AG08396 (cell line): ENCODE measurements at regions not wholly inside any gene's neighbourhood (a gene's known extent, or its start where the extent isn't known, plus 50 kb on each side); places are given as distances from the start of the nearest gene placed in this dataset.

Source experiments
- DNase-seq: peaks from one replicate; pipeline ENCODE4 v3.0.0; 2012; ENCODE audit warnings: low spot score, mixed read lengths

DNA sequence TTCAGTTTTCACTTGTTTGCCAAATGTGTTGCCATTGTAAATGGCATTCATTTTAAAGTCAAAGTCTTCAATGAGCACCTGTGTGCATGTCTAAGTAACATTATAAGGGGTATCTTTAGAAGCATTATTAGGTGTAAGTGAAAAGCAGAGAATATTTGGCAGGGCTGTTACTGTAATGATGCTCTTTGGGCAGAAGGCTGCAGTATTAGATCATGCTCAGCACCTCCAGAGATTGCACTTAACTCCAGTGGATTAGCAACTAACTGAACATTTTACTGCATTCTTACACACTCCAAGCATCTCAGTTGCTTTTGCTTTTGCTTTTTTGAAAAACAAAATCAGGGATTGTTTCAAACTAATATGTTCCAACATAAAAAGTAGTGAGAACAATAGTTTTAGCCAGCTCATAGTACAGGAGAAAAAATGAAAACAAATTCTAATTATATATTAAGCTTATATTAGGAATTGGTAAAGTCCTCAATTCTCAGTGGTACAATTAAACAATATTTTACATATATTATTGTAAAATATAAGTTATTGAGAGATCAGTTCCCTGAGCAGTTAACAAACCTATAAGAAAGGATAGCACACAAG lies 1740.9 kb upstream of the CDH9 start:
- DNase-seq: no peak

DNA sequence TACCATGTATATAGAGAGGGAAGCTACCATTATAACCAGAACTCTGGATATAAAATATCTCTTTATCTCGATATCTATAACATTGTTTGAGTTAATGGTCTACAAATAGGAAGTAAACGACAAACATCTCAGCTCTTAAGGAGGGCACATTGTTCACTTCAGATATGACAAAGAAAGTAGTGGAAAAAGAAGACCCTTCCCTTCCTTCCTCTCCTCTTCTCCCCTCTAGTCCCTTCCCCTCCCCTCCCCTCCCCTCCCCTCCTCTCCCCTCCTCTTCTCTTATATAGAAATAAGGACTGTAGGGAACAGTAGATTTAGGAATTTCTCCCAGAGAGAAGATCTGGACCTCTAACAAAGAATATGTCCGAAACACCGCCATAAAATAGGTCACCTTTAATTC lies 1731.9 kb upstream of the CDH9 start:
- no peak for DNase-seq

DNA sequence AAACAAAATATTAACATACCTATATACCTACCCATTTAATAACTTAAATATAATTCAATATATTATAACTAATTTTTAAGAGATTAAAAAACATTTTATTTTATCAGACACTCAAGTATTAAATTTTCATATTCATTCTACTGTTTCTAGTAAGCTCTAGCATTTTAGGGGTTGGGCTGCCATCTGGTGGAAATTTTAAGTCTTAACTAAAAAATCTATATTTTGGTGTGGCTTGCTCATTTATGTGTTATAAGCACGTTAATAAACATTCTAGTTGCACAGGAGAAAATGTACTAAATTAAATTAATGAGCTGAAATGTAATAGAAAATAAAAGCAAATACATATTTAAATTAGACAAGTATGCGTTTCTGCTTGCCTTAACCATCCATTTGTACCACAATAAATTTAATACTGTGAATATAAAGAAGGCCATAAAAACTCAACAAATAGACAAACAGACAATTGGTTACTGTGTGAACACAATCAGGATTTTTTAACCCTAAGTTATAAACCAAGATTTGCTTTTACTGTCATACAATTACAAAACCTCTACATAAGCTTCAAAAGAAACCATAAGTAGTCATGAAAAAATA lies 1728.3 kb upstream of the CDH9 start:
- DNase-seq: no peak

DNA sequence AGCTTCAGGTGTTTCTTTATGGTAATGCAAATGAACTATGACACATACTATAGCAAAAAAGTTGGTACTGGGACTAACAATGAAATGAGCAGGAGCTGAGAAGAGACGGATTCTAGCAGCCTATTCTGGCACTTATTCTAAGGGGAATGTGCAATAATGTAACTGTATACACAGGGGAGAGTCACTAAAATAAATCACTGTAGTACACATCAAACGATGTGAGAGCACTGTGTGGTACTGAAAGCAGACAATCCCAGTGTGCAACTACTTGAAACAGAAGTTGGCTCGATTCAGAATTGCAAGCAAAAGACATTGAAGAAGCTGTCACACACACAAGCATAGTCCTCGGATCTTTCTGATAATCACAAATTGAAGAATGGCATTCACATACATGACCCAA lies 1713.0 kb upstream of the CDH9 start:
- no peak for DNase-seq

DNA sequence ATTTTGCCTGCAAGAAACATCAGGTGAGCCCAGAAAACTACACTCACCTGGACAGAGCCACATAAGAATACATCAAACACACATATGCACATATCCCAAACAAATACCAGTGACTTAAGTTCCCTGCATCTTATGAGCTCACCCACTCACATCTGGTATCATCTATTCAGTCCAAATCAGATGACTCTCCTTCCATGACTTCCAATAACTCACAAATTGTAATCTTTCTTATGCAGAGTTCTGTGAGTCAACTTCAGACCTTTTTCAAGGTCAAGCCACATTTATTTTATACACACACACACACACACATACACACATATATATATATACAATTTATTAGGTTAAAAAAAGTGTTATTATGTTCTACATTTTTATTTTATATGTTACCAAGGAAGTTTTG lies 1711.9 kb upstream of the CDH9 start:
- DNase-seq: no peak

DNA sequence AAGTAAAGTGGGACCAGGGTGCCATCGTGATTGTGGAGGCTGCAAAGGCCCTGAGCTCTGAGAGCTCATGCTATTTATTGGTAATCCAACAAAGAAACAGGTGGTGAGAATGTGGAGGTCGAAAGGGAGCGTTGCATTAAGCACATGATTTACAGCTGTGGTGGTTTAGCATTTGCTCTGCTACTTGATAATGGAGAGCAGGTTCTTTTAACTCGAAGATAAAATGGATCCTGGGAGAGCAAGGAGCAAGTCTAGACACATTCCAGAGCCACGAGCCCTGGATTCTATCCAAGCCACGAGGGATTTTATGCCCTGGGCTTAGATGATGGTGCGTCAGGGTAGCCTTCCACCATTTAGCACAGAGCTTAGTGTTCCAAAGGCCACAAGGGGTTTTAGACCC lies 1710.1 kb upstream of the CDH9 start:
- DNase-seq: no peak

DNA sequence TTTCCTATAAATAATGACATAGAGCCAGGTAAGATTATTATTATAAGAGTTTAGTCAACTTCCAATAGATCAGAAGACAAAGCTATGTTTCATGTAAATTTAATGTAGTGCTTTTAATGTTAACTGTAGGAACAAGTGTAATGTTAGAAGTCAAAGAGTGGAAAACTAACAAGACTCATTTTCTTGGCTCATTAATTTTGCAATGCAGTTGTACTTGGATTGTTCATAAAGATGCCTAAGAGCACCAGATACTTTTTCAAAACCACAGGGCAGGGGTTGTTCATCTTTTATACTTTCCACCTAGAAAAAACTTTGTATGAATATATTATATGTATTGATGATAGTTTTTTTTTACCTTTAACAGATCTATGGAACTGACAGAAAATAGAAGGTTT lies 1705.3 kb upstream of the CDH9 start:
- DNase-seq: no peak

DNA sequence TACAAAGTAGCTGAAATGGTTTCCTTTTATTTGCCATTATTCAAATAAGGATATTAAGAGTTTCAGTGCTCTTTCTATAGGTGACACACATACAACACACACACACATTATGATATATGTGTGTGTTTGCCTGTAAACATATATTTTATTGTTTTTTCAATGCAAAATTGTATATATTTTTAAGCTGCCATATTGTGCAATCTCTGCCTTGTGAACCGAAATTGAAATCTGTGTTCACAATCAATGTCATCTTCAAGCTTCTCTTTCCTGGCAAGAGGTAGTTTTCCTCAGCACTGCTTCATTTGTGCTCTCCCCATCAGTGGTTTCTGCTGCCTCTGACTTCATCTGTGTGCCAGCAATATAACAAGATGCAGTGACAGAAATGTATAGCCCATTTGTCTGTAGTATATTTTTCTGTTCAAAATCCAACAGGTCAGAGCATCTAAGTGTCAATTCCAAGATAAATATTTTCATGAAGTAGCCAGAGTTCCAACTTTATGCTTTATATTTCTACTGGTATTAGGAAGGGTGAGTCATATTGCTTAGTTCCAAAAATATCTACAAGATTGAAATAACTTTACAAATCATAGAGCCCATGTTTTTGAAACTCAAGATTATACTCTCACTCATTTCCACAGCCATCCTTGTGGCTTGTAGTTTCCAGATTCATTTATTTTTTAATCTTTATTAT lies 1704.8 kb upstream of the CDH9 start:
- no peak for DNase-seq

DNA sequence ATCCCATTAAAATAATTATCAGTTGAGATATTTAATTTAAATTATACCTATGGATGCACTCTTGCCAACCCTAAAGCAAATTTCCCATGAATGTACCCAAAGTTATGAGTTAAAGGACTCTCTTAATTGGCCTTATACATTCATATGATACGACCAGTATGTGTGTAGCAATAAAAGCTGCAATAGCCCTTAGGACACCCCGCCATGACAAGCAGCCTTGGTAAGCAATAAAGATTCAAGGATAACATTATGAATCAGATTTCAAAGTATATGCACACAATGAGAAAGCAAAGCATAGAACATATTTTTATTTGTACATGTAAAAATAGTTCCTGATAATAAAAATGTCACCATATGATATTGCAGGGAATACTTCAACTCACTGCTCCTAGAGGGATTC lies 1699.3 kb upstream of the CDH9 start:
- no peak for DNase-seq

DNA sequence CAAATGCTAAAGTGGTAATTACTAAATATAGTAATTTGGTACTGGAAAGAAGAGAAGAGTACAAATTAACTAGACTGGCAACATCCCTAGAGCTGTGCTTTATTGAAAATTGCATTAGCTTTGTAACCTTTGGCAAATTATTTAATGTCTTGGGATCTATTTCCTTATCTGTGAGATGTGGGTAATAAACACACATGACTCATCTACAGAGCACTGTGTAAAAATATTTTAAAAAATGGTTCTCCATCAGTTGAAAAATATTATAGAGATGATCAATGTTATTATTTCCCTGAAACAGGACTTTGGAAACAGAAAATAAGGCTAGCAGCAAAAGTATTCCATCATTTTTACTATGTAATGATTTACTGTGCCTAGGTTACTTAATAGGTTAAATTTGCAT lies 1698.8 kb upstream of the CDH9 start:
- no peak for DNase-seq

DNA sequence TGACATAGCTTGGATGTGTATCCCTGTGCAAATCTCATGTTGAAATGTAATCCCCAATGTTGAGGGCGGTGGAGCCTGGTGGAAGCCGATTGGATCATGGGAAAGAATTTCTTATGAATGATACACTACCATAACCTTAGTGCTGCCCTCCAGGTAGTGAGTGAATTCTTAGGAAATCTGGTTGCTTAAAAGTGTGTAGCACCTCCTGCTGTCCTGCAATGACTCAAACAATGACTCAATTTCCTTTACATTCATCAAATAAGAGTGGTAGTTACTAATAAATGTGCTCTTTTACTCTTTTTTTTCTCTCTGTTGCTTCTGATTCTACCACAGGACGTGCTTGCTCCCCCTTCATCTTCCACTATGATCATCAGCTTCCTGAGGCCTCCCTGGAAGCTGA lies 1696.0 kb upstream of the CDH9 start:
- no peak for DNase-seq

DNA sequence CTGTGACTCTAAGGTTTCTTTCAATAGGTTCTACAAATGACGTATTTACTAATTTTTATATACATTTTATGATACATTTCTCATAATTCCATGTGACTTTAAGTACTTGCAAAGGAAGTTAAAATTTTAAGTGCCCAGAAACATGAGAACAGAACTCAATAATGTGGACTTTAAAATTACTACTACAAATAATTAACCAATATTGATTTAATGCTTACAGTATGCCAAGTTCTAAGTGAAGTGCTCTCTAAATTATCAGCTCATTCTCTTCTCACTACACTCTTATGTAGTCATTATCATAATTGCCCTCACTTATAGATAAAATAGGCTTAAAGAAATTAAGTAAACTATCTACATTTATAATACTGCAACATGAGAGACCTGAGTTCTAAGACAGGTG lies 1690.7 kb upstream of the CDH9 start:
- no peak for DNase-seq

DNA sequence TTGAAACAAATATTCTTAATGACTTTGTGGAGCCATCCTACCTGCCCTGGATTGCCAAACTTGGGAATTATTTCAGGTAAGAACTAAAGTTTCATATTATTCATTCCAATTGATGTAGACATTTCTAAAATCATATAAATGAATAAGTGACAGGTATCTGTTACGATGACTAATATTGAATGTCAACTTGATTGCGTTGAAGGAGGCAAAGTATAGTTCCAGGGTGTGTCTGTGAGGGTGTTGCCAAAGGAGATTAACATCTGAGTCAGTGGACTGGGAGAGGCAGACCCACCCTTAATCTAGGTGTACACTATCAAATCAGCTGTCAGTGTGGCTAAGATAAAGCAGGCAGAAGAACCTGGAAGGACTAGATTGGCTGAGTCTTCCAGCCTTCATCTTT lies 1688.4 kb upstream of the CDH9 start:
- DNase-seq: no peak

DNA sequence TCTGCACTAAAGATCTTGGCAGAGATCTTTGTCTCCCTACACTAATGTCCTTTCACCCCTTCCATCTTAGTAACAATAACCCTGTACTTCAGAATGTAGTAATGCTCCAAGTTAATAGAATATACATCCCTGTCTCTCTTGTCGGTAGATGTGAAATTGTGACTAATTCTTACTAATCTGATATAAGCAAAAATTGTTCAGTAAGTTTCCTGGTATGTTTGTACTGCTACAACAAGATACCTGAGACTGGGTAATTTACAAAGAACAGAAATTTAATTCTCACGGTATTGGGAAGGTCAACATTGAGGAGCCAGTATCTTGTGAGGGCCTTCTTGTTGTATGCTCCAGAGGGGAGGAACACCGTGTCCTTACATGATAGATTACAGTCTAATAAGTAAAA lies 1686.6 kb upstream of the CDH9 start:
- DNase-seq: no peak

DNA sequence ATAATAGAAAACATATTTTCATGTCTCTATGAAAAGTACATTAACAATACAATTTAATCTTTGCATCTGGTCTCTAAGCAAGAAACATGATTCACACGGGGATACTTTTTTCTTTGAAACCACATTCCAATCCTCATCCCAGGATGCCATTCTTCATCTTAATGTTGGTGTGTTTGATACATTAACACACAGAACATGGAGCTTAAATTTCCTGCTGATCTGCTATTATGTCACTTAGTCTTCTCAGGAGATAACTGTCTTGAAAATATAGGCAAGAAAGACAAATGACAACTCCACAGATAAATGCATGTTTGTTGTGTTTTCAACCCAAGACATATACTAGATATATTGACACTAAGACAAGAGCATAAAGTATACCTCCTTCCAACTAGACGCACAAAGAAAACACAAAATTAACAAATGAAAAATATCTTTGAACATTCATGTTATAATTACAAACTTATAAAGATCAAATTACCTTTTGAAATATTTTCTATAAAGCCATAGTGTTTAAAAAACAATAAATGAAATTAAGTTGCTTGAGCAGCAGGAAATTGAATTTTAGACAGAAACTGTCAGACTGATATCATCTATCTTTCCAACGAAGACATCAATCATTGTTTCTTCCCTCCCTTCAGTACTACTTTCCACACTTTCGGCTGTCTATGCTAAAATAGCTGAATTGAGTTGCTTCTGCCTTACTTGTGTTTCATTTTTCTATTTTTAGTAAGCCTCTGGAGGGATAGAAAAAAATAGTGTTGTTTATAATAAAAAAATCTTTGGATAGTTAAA lies 1676.7 kb upstream of the CDH9 start:
- no peak for DNase-seq

DNA sequence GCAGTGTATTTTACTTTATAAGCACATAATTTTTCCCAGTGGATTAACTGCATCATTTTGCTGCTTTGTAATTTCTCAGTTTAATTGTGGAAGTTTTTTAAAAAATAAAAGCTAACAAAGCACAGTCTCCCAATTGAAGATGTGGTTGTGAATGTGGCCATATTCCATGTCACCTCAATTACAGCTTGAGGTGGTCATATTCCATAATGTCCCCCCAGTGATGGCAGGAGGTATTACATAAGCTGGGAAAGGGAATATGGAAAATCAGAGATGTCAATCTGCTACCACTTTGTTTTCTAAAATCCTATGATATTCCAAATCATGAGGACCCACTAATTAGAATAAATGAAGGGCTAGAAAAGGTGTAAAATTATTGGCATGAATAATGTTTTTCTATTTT lies 1672.0 kb upstream of the CDH9 start:
- no peak for DNase-seq

DNA sequence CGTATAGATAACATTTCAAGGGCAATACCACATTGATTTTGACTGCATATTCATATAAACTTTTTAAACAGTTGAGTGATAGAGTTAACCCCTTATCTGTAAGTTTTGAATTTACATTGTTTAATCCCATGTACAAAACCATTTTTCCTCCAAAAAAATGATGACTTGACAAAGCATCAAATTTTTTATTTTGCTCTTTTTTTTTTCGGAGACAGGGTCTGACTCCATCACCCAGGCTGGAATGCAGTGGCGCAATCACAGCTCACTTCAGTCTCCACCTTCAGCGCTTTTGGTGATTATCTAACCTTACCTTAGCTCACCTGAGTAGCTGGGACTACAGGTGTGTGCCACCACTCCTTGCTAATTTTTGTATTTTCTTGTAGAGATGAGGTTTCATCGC lies 1670.1 kb upstream of the CDH9 start:
- no peak for DNase-seq

DNA sequence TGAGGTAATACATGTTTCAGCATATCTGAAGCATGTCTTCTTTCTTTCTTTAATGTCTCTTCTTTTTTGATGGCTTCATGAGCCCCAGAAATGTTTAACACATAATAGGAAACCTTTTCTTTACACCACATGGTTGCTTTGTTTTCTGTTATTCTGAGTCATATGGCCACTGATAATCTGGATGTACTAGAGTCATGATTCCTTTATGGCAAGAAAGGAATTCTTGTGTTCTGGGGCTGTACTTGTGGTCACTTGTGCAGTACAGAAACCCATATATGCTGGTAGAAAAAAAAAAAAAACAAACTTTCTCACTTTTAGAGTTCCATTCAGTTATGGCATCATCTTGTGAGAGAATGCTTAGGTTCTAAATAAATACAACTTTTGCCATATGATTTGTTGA lies 1669.3 kb upstream of the CDH9 start:
- DNase-seq: no peak

DNA sequence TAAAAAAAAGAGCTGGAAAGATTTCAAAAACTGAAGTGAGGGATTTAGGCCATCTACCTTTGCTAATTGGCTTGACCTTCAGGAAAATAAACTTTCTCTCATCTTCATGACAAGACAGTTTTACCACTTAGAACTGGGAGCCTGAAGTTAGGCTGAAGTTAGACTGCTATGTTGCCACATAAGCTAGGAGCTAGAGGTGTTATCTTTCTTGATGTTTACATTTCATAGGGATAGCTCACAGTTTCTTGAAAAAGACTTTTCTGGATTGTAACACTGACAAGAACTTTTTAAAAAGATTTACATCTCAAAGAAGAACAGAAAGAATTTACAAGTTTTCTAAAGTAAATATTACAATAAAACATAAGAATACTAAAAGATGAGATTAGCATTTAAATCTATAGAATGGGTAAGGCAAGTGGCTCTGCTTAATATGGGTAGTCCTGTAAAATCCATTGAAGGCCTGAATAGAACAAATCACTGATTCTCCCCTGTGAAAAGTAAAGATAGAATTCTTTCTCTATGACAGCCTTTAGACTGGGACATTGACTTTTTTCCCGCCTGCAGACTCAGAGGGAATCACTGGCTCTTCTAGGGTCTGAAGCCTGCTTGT lies 1665.4 kb upstream of the CDH9 start:
- DNase-seq: no peak

DNA sequence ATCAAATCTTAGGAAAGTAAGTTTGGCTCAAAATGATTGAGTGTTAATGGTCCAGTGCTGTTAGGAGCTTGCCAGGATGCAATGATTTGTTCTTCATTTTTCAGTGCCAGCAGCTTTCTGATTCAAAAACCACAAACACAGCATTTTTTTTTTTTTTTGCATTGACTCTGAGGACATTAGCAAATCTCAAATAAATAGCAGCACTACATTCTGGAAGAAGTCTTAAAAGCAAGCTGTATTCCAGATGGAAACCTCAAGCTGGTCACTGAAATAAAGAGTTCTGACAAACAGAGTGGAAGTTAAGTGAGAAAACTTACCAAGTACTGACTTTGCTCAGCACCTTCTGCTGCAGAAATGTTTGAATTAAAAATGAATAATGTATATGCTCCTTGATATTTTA lies 1653.1 kb upstream of the CDH9 start:
- DNase-seq: no peak

DNA sequence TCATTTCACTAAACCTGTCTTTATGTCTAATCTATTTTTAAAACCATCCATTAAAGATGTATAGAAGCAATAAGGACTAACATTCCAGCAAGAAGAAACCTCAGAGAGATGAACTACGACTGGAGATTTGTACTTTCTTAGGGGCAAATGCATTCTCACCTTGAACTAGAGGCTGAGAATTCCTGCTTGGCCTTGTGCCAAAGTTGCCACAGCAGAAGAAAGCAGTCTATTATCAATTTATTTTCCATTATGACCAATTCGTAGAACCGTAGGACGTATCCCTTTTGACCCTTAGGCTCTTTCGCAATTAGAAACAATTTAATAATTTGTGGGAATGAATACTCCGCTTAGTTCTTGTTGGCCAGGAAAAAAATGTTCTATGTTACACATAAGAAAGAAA lies 1647.4 kb upstream of the CDH9 start:
- DNase-seq: no peak

DNA sequence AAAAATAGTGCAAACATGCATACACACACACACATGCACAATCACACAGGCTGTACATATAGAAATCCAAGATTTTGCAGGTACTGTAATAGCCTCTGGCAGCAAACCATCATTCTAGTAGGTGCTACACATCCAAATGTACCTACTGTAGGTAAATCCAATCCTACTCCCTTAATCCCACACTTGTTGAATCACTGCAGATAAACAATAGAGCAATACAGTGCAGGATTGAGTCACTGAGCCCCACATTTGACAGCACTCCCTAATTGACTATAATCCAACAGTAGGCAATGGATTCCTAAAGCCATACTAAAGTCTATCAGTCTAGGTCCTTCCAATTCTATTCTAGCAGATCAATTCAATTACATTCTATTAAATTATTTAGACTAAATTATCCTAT lies 1640.5 kb upstream of the CDH9 start:
- DNase-seq: no peak

DNA sequence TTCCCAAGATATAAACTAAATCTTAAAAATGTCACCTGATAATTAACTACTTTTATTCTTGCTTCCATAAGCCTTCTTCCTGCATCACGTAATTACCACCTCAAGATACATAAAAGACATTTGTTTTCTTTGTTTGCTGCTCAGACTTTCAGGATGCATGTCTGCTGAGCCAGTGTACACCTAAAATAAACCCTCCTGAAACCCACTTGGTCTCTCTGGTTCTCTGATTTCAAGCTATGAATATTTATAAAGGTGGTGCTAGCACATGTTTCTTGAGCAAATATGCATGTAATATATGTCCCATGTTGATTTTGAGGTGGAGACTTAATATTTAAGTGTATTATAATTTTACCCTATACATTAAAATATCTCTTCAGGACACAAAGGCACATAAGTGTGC lies 1627.7 kb upstream of the CDH9 start:
- DNase-seq: no peak
